SK-MEL-5 (cell line): ENCODE measurements at regions not wholly inside any gene's neighbourhood (a gene's known extent, or its start where the extent isn't known, plus 50 kb on each side); places are given as distances from the start of the nearest gene placed in this dataset.
A peak's percentile ranks its signal among the peaks of the same experiment; 100 is the strongest.

Experiments used
- DNase-seq: peaks from one replicate; pipeline ENCODE4 v3.0.0-alpha.2; 2016; ENCODE audit warnings: low read depth, low spot score
- in situ Hi-C: cut with HindIII; loops from 2 replicates; pipeline ENCODE4 v1.10.0; 2016; ENCODE audit warnings: low sequenced_read_pairs, high pct_unique_total_duplicates, low pct_unique_long_range_greater_than_20kb

GRCh38 chr16:86381491-86381890 is 128.8 kb upstream of the FOXF1 start:
- no peak for DNase-seq
- in situ Hi-C loops, result no loop called here

GRCh38 chr16:86382067-86382773 is 128.1 kb upstream of the FOXF1 start:
- no peak for DNase-seq

GRCh38 chr16:86382774-86383407 is 127.4 kb upstream of the FOXF1 start:
- in situ Hi-C loops, result no loop called here
- no peak for DNase-seq

More at GRCh38 chr16:86382067-86382773, 128.1 kb upstream of the FOXF1 start:
- in situ Hi-C loops, result no loop called here

DNA sequence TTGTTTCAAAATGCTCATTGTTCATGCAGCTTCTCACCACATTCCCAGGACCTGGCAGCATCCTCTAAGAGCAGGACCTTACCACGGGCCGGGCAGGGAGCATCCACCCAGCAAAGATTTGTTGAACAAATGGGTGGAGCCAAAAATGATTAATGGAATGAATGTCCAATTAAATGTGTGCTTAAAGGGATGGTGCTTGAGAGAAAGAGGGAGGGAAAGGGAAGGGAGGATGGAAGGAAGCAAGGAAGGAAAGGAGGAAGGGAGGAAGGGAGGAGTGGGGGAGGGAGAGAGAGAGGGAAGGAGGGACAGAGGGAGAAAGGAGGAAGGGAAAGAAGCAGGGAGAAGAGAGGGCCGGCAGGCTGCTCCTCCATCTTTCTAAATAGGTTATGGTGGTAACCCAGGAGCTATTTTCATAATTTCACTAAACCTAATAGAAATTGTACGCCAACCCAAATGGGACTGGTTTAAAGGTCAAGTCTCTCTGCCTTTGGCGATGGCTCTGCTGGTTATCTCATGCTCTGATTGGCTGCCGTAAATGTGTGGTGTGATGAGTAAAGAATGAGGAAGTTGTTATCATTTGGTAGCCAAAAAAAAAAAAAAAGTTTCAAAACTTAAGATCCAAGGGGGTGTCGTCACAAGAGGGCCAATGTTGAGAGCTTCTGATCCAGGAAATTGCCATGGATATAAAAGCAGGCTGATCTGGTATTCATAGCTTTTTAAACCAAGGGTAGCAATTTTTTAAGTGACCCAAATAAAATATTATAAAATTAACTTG is 126.7 kb upstream of the FOXF1 start:
- in situ Hi-C loops, result no loop called here
- peak; percentile 8 for DNase-seq

GRCh38 chr16:86384263-86384649 is 126.1 kb upstream of the FOXF1 start:
- in situ Hi-C loops, result no loop called here
- no peak for DNase-seq

DNA sequence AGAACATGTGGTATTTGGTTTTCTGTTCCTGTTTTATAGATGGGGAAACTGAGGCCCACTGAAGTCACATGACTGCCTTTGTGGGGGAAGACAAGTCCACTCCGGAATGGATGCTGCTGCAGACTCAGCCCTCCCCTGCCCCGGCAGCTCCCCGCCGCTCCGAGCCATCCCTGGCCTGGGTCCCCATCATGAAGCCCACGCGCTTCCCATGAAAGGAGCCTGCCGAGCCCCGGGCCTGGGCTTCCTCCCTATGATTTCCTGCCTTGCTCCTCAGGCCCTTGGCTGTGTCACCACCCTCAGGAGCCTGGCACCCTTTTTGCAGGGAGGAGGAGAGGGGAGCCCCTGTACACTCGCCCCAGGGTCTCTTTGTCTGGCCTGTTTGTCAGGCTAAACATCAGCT is 125.3 kb upstream of the FOXF1 start:
- in situ Hi-C loops, result no loop called here
- DNase-seq, result no peak

DNA sequence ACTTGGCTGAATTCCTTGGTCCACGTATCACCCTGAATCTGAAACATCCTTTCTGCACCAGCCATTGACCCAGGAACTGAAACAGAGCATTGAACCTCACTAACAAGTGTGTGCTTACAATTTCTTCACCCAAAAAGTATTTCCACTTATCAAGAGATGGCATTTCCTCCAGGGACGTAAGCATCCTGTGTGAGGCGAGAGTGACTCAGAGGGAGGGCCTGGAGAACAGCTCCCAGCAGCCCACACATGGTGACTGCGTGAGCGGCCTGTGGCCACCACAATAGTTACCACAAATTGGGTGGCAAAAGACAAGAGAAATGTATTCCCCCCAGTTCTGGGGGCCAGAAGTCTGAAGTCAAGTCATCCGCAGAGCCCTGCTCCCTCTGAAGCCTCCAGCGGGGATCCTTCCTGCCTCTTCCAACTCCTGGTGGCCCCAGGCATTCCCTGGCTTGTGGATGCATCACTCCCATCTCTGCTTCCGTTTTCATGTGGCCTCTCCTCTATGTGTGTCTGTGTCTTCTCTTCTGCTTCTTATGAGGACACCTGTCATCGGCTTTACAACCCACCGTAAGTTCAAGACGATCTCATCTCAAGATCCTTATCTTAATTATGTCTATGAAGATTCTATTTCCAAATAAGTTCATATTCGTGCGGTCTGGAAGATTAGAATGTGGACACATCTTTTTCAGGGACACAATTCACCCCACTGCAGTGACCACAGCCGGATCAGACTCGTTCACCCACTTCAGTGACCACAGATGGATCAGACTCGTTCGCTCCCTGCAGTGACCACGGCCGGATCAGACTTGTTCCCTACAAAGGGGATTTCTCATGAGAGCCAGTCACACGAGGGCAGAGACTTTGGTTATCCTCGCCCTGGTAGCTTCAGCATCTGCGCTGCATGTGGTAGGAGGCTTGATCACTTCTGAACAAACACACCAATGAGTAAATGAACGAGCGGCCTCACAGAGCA is 122.6 kb upstream of the FOXF1 start:
- DNase-seq, result no peak
- in situ Hi-C loops, result no loop called here

- in situ Hi-C loops, result no loop called here
- no peak for DNase-seq
Observed at GRCh38 chr16:86388976-86389375, 121.4 kb upstream of the FOXF1 start.

- in situ Hi-C loops, result no loop called here
- no peak for DNase-seq
Observed at GRCh38 chr16:86389566-86390328, 120.6 kb upstream of the FOXF1 start.

DNA sequence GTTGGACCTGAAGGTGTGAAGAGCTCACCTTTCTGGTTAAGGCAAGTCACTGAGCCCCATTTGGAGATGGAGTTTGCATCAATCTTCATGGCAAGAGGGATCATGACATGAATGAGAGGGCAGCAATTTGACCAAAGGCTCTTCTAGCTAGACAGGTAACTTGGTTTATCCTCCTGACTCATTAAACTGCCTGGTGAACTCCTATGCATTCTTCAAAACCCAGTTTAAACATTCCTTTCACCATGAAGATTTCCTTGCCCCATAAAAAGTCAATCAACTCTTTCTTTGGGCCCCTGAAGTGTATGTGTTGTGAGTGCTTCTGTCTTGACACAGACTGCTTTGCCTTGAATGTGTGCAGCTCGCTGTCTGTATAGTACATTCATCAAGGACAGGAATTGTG is 120.0 kb upstream of the FOXF1 start:
- DNase-seq, result no peak
- in situ Hi-C loops, result no loop called here

- in situ Hi-C loops, result no loop called here
- no peak for DNase-seq
Observed at GRCh38 chr16:86391486-86391885, 118.8 kb upstream of the FOXF1 start.

- no peak for DNase-seq
- in situ Hi-C loops, result no loop called here
Observed at GRCh38 chr16:86391984-86392383, 118.3 kb upstream of the FOXF1 start.

DNA sequence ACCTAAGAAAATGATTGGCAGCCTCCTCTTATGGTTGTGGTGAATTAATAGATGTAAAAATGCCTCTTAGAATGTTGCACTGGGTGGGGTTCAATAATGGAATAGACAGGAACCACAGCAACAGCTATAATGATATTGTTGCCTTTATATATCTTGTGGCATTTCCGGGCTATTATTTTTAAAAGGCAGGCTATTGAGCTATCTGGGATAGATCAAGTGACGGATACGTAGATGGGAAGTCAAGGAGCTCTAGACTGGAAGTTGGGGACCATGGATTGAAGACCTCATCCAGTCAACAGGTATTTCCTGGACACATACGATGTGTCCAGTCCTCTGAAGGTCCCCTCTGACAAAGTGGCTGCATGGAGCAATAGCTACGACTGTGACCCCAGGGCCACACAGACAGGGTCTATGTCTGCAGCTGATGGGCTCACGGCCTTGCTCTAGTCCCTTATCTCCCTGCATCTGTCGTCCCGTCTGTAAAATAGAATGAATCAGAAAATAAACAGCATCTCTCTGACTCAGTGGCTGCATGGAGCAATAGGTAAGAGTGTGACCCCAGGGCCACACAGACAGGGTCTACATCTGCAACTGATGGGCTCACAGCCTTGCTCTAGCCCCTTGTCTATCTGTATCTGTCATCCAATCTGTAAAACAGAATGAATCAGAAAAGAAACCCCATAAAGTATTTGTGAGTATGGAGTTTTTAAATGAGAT is 117.7 kb upstream of the FOXF1 start:
- in situ Hi-C loops, result no loop called here
- no peak for DNase-seq

DNA sequence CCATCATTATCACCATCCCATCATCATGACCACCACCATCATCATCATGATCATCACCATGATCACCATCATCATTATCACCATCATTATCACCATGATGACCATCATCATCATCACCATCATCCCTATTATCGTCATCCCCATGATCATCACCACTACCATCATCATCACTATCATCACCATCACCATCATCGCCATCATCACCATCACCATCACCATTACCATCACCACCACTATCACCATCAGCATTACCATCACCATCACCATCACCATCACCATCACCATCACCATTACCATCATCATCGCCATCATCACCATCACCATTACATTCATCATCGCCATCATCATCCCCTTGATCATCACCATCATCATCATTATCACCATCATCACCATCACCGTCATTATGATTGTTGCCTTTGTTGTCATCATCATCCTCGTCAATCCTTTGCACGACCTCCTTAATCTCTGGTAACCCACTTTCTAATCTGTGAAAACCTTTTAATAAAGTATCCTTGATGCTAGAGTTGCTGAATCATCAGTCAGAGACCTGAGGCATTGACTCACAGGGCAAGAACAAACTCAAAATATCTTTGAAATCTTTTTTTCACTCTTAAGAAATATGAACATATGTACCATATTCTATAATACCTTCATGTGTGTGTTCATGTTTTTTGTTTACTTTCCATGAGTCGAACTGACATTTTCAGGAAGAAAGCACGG is 116.3 kb upstream of the FOXF1 start:
- in situ Hi-C loops, result no loop called here
- DNase-seq, result no peak

DNA sequence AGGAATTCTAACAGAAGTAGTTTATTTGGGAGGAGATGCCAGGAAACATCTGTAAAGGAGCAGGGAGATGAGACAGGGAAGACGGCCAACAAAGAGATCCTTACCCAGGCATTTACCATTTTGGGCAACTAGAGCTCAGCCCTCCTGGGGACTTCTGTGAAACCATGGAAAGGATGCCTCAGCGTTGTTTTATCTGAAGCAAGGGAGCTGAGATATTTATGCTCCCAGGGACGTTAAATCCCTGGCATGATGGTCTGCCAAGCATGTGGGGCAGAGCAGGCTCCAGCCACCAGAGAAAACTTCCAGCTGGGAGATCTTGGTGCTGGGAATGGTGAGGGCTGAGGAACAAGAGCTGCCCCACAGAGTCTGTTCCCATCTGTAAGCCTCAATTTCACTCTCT is 114.8 kb upstream of the FOXF1 start:
- DNase-seq, result no peak
- in situ Hi-C loops, result no loop called here

DNA sequence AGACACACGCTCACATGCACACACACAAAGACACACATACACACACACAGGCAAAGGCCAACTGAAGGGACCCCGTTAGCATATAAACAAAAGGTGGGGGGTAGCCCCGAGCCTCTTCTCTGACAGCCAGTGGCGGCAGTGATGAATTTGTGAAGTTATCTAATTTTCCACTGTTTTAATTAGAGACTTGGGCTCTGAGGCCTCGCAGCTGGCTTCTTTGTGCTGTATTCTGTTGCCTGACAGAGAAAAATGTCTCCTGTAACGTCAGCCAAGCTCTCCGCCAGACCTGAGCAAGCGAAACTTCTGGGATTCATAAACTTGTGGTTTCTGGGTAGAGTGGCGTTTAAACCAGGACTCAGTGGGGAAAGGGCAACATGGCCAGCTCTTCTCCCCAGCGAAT is 113.9 kb upstream of the FOXF1 start:
- in situ Hi-C loops, result no loop called here
- no peak for DNase-seq
